Right hindlimb (tissue), 1 donor: ENCODE measurements at regions not wholly inside any gene's neighbourhood (a gene's known extent, or its start where the extent isn't known, plus 50 kb on each side); places are given as distances from the start of the nearest gene placed in this dataset.

ENCODE experiments used
- DNase-seq: peaks from one replicate; pipeline ENCODE4 v3.0.0-alpha.2; 2018

DNA sequence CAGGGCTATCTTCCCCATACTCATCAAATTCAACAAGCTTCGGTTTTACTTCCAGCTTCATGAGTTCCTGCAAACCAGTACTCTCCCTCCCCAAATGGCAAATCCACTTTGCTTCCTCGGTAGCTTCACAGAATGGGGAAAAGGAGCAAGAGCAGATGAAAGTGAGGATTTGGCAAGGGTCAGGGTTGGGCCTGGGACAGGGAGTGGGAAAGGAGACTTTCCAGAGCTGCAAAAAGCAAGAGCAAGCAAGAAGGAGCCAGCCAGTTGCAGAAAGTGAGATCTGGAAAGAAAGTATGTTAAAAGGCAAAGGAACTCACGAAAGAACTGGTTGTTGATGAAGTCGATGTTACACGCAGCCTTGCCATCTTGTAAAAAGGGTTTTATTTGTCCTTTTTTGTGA is 522.8 kb upstream of the TBX3 start:
- DNase-seq: peak; percentile 41

DNA sequence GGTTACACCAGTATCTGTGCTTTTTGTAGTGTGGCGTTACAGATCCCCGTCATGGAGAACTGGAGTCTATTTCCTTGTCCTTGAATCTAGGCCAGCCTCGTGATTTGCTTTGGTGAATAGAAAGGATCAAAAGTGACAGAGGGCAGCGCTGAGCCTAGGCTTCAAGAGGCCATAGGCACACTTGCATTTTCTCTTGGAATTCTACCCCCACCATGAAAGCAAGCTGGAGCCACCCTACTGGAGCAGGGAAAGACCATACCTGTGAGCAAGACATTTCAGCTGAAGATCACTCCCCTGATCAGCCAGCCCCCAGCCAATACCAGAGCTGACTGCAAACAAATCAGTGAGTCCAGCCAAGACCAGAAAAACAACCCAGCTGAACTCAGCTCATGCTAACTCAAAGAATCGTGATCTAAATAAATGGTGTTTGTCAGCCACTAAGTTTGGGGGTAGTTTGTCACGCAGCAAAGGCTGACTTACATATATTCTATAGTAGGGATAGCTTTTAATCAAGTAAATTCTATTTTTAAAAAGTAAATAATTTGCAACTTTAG is 521.9 kb upstream of the TBX3 start:
- DNase-seq: no peak

DNA sequence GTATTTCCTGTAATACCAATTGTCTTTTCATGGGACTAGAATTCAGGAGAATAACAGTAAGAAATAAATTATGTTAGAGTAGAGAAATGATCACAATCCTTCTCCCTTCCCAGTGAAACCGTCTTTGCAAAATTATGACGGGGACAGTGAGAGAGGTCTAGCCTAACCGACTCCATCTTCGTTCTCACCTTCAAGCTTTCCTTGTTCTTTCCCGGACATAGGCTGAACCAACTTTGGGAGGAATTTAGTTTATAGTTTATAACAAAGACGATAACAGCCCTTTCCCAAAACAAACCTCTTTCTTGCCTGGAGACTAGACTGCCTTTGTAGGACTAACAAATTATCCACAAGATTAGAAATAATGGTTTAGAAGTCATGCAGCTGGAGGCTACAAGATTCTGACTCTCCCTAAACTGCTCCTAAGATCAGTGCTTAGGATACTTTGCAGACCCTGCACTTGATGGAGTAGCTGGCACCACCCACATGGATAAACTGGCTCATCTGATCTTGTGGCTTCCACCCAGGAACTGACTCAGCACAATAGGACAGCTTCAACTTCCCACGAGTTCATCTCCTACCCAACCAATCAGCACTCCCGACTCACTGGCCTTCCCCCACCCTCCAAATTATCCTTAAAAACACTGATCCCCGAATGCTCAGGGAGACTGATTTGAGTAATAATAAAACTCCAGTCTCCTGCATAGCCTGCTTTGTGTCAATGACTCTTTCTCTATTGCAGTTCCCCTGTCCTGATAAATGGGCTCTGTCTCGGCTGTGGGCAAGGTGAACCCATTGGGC is 521.2 kb upstream of the TBX3 start:
- no peak for DNase-seq

DNA sequence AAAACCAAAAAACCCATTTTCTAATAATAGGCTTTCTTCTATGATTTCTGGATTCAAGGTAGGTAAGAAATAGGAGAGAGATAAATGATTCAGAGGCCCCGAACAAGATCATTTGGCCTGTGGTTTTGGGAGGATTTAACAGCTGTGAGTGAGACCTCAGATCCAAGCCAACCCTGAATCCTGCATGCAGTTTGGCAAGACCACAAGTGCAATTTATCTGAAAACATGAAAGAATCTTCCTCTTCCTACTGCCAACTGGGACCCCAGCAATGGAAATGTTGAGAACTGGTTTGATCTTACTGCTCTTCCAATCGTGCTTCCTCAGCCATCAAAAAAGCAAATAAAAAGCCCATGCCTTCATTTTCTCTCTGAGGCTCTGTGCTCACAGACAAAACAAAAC is 519.7 kb upstream of the TBX3 start:
- DNase-seq: peak; percentile 69

DNA sequence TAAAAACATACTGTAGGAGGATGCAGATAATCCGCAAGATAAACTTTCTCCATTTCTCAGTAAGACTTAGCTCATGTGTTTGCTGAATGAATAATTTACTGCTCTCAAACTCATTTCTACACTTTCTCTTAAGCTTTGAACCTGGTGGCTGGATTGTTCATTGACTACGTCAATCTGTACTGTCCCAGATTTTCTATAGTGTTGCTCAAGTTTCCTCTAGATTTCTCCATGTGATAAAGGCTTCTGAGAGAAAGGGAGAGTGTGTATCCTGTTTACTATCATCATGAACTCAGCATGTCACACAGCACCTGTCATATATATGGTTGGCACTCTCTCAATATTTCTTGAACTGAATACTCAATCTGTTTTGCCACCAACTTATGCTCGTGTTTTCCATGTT is 518.0 kb upstream of the TBX3 start:
- no peak for DNase-seq

DNA sequence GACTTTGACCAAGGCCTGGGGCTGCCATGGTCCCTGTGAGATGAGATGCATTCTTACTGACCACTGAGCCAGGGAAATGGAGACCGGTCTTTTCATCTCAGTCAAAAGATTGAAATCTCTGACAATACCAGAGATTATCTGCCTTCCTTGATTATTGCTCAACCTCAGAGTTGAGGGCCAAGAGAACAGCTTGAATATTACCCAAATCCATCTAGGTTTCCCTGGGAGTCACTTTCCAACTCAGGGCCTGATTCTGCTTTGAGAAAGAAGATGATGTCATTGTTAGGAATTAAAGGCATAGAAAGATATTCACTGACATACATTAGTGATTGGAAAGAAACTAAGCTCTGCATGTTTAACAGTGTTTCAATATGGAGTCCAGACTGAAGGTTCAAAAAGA is 515.9 kb upstream of the TBX3 start:
- DNase-seq: no peak

DNA sequence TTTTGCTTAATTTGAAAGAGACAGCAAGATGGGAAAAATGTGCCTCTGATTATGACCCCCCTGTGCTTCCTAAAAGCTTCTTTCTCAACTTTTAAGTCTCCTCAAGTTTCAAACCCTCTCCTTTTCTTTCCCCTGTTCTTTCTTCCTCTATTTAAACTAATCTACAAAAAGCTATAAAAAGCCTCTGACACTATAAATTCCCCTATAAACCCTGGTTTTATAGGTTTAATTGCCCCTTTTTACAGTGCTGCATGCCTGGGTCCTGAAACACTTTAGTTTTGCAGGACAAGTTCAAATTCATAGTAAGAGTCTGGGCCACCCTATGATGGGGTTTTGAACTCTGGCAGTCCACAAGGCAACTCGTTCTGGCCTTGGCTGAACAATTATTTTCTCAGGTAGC is 510.9 kb upstream of the TBX3 start:
- no peak for DNase-seq

DNA sequence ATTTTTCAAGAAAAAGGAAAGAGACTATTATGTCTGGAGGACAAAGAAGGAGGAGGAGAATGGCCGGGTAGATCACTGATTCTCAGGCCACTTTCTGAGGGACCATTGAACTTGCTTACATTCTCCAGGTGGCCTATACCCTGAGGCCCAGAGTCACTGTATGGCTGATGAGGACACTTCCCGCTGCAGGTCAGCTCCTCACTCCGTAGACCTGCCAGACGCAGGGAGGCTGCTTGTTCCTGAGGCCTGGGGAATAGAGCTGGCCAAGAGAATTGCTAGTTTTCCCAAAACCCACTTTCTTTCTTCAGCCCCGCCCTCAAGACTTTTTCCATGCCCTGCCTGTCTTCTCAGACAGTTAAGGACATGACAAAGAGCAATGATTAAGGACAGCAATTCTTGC is 510.5 kb upstream of the TBX3 start:
- no peak for DNase-seq

DNA sequence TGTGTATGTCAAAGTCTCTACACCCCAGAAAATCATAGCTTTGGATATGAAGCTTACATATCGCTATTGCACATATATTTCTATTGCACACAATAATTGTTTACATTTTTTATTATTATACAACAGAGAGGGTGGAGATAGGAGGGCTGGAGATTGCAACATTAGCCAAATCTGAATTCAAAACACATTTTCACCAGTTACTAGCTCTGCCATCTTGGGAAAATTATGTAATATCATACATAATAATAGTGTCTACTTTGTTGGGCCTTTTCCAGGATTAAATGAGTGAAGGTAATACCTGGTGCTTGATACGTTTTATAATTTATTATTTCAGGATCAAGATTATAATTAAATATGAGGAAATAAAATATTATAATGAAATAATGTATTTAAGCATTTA is 507.4 kb upstream of the TBX3 start:
- no peak for DNase-seq

DNA sequence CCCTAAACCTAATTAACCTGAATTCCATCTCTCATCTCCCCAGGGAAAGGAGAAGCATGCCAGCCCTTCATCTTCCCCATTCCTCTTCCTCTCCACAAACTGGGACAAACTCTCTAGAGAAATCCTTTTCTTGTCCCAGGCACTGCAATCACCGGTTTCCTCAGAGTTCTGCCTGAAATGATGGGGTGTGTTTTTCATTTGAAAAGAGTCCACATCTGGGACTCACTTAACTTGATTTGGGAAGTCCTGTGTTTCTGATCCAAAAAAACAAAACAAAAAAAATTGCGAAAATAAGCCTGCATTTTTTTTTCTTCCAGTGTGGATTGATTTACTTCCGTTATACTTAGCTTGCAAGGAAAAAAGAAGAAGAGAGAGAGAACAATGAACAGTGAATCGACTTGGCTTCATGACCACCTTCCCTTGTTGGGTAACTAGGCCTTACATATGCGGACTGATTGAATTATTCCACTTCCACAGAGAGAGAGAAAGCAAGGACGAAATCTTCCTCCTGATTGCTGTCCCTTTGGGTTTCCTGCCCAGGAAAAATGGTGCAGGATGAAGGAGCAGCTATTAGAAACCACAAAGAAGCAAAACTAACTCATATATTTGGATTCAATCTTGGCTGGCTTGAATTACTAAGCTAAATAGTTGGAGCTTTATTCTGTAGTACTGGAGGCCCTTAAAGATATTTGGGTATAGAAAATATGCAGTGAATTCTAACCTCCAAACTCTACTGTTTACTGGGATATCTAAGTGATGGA is 506.2 kb upstream of the TBX3 start:
- DNase-seq: peak; percentile 36

DNA sequence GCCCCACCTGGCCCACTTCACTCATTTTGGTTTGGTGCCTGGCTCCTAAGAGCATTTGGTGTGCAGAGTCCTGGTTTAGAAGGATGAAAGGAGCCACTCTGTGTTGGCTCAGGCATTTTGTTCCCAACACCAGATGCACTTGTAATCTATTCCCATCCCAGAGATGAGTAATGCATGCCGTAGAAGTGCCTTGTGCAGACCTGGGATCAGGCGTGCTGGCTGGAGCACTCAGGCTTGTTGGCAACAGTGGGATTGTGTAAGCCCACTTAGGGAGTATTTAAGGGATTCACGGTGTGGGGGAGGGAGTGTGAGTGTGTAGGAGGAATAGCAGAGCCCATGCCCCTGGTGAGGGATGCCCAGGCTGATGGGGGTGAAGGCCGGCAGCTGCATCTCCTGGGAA is 501.5 kb upstream of the TBX3 start:
- DNase-seq: no peak

DNA sequence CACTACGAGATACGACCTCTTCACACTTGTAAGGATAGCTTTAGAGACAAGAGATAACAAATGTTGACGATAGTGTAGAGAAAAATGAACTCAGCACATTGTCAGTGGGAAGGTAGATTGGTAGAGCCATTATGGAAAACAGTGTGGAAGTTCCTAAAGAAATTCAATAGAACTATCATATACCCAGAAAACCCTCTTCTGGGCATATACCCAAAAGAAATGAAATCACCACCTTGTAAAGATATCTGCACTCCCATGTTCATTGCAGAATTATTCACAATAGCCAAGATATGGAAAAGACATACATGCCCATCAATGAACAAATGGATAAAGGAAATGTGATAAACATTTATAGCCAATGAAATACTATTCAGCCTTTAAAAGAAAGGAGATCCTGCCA is 499.8 kb upstream of the TBX3 start:
- DNase-seq: no peak

DNA sequence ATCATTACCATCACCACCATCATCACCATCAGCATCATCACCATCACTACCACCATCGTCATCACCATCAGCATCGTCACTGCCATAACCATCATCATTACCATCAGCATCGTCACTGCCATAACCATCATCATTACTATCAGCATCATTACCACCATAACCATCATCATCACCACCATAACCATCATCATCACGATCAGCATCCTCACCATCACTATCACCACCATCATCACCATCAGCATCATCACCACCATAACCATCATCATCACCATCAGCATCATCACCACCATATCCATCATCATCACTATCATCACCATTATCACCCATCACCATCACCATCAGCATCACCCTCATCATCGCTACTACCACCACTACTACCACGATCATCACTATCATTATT is 493.9 kb upstream of the TBX3 start:
- DNase-seq: no peak

DNA sequence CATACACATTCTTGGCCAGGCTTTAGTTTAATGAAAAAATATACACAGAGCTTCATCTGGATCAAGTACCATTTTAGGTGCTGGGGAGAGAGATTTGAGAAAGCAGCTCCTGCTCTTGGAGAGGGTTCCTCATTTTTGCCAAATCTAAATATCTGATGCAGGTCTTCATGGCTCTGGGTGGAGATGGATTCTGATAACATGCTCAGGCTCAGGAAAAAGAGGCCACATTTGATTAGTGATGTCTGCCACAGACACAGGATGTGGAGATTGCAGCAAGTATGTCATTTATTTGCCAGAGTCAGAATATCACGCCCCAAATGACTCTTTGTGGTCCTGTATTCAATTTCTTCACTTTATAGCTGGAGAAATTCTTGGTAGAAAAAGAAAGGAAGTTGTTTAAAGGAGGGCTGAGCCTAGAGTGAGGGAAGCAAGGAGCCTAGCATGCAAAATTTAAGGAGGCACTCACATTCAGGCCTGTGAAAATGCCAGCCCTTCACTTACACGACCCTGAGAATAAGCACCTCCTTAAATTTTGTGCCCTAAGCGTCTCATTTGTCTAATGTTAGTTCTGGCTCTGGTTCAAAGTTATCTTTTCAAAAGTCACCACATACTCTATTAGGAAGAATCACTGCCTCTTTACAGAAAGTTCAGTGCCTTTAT is 492.9 kb upstream of the TBX3 start:
- no peak for DNase-seq

DNA sequence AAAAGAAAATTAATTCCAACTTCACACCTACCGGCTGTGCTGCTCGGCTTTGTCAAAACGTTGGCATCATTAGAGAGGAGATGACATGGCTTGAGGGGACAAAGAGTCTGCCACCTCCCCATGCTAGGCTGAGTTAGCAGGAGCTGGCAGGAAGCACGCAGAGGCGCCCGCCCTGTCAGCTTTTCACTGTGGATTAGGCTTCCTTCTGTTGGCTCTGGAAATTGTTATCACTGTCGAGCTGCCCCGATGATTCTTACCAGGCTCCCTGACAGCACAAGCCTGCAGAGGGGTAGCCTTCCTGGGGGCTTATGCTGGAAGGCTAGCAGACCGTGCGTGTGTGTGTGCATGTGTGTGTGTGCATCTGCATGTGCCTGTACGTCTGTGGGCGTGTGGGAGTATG is 490.9 kb upstream of the TBX3 start:
- no peak for DNase-seq

DNA sequence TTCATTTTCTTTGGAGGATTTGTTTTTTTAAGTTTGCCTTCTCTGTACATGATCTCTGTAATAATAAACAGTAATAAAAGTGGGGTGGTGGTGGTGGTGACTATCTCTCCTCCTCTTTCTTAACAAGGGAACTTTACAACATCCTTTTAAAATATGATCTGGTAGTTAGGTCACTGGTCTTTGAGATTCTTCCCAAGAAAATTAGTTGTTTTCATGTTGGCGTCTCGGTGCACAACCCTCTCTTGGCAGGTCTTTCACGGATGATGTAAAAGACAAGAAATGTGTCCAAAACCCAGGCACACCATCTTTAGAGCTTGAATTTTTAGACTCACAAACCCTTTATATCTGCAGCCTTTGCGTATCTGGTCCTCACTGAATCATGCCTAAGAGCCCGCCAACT is 488.5 kb upstream of the TBX3 start:
- DNase-seq: no peak

DNA sequence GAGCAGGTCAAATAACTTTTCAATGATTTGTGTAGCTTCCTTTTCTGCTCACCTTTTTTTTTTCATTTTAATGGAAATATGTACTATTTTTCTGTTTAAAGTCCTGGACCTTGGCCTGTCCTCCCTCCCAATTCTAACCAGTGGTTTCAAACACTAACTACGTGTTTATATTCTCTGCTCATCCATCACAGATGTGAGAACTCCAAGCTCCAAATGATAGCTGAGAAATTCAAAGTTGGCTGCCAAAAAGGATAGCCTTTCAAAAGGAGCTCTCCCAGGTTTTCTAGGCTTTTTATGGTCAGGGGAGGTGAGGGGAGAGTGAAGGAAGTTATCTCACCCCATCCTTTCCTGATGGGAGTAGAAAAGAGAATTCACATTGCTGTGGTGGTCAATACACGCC is 486.0 kb upstream of the TBX3 start:
- DNase-seq: no peak

DNA sequence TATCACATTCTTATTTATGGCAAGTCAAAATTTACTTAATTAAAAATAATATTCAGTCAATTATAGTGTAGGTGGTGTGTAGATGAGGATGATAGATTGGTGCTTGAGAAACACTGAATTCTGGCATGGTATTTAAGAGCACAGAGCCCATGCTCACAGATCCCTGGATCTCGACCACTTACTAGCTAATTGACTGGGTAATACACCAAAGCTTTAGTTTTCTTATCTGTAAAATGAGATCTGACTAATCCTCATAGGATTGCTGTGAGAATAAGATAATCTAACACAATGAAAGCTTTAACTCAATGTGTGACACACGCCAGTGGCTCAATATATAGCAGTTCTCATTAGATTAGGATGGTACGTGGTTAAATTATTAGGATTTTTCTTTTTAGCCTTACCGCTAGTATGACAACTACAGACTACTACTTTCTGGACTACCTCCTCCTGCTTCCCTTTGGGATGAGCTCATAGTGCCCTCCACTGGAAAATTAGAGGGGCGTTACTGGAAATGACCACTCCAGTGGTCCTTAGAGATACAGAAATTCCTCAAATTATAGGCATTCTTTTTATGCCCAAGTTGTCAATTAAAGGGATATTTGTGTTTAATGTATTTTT is 482.8 kb upstream of the TBX3 start:
- DNase-seq: no peak

DNA sequence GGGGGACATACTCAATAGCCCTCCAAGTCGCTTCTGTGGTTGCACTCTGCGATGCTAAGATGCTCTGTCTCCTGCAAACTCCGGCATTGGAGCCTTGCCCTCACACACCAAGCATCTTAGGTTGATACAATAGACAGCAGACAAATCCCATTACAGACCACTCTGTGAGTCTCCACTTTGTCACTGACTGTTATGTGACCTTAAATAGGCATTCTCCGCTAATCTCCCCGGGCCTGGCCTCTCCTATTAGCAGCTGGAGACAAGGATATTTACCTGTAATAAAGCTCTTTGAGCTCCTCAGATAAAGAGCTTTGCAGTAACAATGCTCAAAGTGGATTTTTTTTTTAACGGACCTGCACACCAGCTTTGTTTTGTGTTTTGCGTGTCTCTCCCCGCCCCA is 479.7 kb upstream of the TBX3 start:
- DNase-seq: no peak

DNA sequence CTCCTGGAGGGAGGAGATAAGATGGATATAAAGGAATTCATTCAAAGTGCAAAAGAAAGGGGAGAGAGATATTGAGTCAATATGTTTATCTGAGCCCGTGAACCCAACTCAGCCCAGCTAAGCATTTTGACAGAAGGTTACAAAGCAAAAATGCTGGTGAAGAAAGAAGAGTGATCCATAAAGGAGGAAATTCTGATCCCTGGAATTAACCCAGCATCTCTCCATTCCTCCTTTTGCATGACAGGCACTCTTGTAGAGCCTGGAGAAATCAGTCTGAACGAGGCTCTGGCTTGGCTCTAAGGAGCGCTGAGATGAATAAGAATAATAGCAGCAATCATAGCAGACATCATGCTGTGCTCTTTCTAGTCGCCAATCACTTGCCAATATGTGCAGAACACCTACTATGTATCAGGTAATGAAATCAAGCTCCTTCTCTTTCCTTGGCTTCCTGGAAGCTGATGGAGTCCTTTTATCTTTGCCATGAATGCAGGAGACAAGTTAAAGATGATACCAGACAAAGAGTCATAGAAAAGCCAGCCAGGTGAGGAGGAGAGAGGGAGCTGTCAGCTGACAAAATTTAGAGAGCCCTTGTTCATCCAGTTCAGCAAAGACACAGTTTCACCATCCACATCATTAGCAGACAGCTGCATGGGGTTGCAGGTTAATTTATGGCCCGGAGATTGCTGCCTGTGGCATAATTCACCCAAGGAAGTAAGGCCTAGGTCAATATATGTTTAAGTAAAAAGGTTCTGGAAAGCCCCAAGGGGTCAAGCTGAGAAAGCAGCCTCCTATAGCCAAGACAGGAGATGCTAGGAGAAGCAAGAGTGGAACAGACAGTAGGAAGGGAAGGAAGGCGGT is 476.5 kb upstream of the TBX3 start:
- DNase-seq: no peak

DNA sequence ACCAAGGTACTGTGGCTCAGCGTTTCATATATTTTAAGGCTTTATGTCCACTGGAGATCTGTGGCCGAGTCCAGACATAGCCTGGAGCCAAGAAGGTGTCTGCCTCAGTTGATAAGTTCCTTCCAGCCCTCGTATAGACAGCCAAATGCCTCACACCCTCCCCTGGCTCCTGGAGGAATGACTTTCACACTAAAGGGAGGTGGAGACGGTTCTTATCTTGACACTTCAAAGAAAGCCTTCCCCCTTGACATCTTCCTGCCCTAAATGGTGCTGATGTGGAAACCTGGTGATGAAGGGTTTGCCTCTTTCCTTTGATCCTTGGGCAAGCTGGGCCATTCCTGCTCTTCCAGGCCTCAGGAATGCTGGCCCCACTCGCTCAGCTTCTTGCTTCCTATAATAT is 474.8 kb upstream of the TBX3 start:
- DNase-seq: no peak
